ENCODE measurements at regions not wholly inside any gene's neighbourhood (a gene's known extent, or its start where the extent isn't known, plus 50 kb on each side); places are given as distances from the start of the nearest gene placed in this dataset.

DNA sequence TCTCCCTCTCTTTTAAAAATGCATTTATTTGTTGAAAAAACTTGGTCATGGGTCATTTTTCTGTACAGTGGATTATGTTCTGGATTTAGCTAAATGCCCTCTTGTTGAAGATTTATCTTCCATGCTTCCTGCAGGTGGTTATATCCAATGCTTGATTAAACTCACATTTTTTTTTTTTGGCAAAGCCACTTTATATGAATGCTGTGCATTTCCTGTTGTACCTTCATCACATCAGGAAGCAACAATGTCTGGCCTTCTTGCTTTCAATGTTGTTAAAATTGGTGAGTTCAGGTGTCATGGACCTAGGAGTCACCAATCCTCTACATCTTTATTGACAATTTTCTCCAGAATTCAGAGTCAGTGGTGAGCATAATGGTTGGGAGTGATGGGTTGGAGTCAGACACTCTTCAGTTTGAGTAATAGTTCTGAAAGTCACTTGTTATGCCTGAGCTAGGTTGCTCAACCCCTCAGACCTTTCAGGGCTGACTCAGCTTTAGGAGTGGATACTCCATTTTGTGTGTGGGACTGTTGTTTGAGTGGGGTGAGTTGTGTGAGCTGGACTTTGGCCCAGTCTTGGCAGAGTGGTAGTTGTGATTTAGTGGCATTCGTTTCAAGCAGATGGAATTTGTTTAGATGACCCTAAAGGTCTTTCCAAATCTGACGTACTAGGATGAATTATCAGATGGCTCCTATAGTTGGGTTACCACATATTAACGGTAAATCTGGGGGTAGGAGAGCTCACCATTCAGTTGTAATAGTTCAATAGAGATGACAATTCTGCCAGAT lies 213.5 kb upstream of the ZNF32 start:
- Histone ChIP-seq H3K4me3 (ENCODE audit: low read depth in 2 of 2, low read length in 1 of 2) (no peak overlapping the region), H3K4me1 (ENCODE audit: control insufficient read depth in 1 of 2, insufficient read depth in 2 of 2, low read depth in 1 of 2, low read length in 1 of 2) (peaks cover 6 to 57% of the 10 kb centered on the region in 2 experiments; a peak in 3 of 4 replicates), H3K9ac (no peak overlapping the region), H3F3A (replicated peaks; ENCODE audit: insufficient read depth) (peaks cover 25% of the 10 kb centered on the region), H3K9me2 (no peaks in the 10 kb centered on the region), H3K36me3 (replicated peaks in 1 of 2; ENCODE audit: control insufficient read depth in 1 of 2, insufficient read depth in 2 of 2, low read length in 1 of 2) (no peaks in the 10 kb centered on the region), H4K20me1 (ENCODE audit: insufficient read depth) (no peaks in the 10 kb centered on the region), H3K4me2 (no peak overlapping the region), H3K27me3 (ENCODE audit: insufficient read depth) (no peaks in the 10 kb centered on the region), H2AFZ (ENCODE audit: low read depth) (no peak overlapping the region), H3K9me3 (no peaks in the 10 kb centered on the region), H3K79me2 (ENCODE audit: insufficient read depth) (no peaks in the 10 kb centered on the region), H3K27ac (ENCODE audit: low read depth in 2 of 2, low read length in 1 of 2) (peak overlapping the region; percentile 77 to 87)
- CTCF ChIA-PET = interaction anchor here (0.8 to 1.1 kb wide), 2 partner anchors 98 to 525 kb away, joined by 3 read pairs; no protein-coding TSS in a partner anchor
- POLR2A ChIA-PET = no interaction called here
- WGBS (ENCODE audit: low lambda C conversion rate) = 10% methylated on average over 3 of the region's 3 CpGs
- DNase-seq = no peak
- TF ChIP-seq, protein P1, sequence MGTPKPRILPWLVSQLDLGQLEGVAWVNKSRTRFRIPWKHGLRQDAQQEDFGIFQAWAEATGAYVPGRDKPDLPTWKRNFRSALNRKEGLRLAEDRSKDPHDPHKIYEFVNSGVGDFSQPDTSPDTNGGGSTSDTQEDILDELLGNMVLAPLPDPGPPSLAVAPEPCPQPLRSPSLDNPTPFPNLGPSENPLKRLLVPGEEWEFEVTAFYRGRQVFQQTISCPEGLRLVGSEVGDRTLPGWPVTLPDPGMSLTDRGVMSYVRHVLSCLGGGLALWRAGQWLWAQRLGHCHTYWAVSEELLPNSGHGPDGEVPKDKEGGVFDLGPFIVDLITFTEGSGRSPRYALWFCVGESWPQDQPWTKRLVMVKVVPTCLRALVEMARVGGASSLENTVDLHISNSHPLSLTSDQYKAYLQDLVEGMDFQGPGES (IDR thresholded peaks at IDR 0.05; ENCODE audit: low read depth, low read length) = no peak
- TF ChIP-seq RFX5 (IDR thresholded peaks at IDR 0.05; ENCODE audit: low read length) = no peak
- TF ChIP-seq POLR2AphosphoS5 (IDR thresholded peaks at IDR 0.05; ENCODE audit: low read depth, low read length) = no peak
- TF ChIP-seq FOSL2 (IDR thresholded peaks at IDR 0.05; ENCODE audit: borderline replicate concordance, low read depth) = peak; percentile 29; the same call in 1 of the 2 replicates
- TF ChIP-seq MEF2A (IDR thresholded peaks at IDR 0.05; ENCODE audit: borderline replicate concordance, low read depth) = no peak
- TF ChIP-seq EZH2phosphoT487 (IDR thresholded peaks at IDR 0.05; ENCODE audit: borderline replicate concordance, low read depth) = no peak
- TF ChIP-seq, protein P2, sequence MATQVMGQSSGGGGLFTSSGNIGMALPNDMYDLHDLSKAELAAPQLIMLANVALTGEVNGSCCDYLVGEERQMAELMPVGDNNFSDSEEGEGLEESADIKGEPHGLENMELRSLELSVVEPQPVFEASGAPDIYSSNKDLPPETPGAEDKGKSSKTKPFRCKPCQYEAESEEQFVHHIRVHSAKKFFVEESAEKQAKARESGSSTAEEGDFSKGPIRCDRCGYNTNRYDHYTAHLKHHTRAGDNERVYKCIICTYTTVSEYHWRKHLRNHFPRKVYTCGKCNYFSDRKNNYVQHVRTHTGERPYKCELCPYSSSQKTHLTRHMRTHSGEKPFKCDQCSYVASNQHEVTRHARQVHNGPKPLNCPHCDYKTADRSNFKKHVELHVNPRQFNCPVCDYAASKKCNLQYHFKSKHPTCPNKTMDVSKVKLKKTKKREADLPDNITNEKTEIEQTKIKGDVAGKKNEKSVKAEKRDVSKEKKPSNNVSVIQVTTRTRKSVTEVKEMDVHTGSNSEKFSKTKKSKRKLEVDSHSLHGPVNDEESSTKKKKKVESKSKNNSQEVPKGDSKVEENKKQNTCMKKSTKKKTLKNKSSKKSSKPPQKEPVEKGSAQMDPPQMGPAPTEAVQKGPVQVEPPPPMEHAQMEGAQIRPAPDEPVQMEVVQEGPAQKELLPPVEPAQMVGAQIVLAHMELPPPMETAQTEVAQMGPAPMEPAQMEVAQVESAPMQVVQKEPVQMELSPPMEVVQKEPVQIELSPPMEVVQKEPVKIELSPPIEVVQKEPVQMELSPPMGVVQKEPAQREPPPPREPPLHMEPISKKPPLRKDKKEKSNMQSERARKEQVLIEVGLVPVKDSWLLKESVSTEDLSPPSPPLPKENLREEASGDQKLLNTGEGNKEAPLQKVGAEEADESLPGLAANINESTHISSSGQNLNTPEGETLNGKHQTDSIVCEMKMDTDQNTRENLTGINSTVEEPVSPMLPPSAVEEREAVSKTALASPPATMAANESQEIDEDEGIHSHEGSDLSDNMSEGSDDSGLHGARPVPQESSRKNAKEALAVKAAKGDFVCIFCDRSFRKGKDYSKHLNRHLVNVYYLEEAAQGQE (IDR thresholded peaks at IDR 0.05; ENCODE audit: low read depth, low read length) = no peak
- no peak for TF ChIP-seq RAD21 (IDR thresholded peaks at IDR 0.05; ENCODE audit: low read length)
- TF ChIP-seq TAF1 (IDR thresholded peaks at IDR 0.05; ENCODE audit: borderline replicate concordance, low read depth, low read length) = no peak
- TF ChIP-seq JUND (IDR thresholded peaks at IDR 0.05) = peak; percentile 28; the same call in 1 of the 2 replicates
- TF ChIP-seq, protein P3, sequence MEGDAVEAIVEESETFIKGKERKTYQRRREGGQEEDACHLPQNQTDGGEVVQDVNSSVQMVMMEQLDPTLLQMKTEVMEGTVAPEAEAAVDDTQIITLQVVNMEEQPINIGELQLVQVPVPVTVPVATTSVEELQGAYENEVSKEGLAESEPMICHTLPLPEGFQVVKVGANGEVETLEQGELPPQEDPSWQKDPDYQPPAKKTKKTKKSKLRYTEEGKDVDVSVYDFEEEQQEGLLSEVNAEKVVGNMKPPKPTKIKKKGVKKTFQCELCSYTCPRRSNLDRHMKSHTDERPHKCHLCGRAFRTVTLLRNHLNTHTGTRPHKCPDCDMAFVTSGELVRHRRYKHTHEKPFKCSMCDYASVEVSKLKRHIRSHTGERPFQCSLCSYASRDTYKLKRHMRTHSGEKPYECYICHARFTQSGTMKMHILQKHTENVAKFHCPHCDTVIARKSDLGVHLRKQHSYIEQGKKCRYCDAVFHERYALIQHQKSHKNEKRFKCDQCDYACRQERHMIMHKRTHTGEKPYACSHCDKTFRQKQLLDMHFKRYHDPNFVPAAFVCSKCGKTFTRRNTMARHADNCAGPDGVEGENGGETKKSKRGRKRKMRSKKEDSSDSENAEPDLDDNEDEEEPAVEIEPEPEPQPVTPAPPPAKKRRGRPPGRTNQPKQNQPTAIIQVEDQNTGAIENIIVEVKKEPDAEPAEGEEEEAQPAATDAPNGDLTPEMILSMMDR (IDR thresholded peaks at IDR 0.05) = no peak
- TF ChIP-seq YY1 (IDR thresholded peaks at IDR 0.05; ENCODE audit: low read depth) = no peak
- TF ChIP-seq CHD2 (IDR thresholded peaks at IDR 0.05; ENCODE audit: low read length, partially characterized antibody) = no peak
- TF ChIP-seq, protein P4, sequence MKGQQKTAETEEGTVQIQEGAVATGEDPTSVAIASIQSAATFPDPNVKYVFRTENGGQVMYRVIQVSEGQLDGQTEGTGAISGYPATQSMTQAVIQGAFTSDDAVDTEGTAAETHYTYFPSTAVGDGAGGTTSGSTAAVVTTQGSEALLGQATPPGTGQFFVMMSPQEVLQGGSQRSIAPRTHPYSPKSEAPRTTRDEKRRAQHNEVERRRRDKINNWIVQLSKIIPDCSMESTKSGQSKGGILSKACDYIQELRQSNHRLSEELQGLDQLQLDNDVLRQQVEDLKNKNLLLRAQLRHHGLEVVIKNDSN (IDR thresholded peaks at IDR 0.05; ENCODE audit: borderline replicate concordance, low read depth) = no peak
- TF ChIP-seq SIN3A (IDR thresholded peaks at IDR 0.05; ENCODE audit: borderline replicate concordance, low read depth, low read length) = no peak
- no peak for TF ChIP-seq MXI1 (IDR thresholded peaks at IDR 0.05; ENCODE audit: low read depth, low read length)
- TF ChIP-seq RCOR1 (IDR thresholded peaks at IDR 0.05; ENCODE audit: low read length) = no peak
- no peak for TF ChIP-seq FOXJ3 (CRISPR knock-in tag; IDR thresholded peaks at IDR 0.05)
- TF ChIP-seq, protein P5, sequence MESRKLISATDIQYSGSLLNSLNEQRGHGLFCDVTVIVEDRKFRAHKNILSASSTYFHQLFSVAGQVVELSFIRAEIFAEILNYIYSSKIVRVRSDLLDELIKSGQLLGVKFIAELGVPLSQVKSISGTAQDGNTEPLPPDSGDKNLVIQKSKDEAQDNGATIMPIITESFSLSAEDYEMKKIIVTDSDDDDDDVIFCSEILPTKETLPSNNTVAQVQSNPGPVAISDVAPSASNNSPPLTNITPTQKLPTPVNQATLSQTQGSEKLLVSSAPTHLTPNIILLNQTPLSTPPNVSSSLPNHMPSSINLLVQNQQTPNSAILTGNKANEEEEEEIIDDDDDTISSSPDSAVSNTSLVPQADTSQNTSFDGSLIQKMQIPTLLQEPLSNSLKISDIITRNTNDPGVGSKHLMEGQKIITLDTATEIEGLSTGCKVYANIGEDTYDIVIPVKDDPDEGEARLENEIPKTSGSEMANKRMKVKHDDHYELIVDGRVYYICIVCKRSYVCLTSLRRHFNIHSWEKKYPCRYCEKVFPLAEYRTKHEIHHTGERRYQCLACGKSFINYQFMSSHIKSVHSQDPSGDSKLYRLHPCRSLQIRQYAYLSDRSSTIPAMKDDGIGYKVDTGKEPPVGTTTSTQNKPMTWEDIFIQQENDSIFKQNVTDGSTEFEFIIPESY (IDR thresholded peaks at IDR 0.05; ENCODE audit: borderline replicate concordance, low read depth) = no peak
- TF ChIP-seq SMC3 (IDR thresholded peaks at IDR 0.05; ENCODE audit: low read depth, low read length) = no peak
- no peak; the same call in 1 of the 2 replicates for TF ChIP-seq TCF12 (IDR thresholded peaks at IDR 0.05)
- TF ChIP-seq NRF1 (IDR thresholded peaks at IDR 0.05; ENCODE audit: low read depth, low read length) = no peak
- TF ChIP-seq, protein P6, sequence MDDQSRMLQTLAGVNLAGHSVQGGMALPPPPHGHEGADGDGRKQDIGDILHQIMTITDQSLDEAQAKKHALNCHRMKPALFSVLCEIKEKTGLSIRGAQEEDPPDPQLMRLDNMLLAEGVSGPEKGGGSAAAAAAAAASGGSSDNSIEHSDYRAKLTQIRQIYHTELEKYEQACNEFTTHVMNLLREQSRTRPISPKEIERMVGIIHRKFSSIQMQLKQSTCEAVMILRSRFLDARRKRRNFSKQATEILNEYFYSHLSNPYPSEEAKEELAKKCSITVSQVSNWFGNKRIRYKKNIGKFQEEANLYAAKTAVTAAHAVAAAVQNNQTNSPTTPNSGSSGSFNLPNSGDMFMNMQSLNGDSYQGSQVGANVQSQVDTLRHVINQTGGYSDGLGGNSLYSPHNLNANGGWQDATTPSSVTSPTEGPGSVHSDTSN (IDR thresholded peaks at IDR 0.05) = peak; percentile 2; the same call in 1 of the 2 replicates
